ENCODE measurements at regions not wholly inside any gene's neighbourhood (a gene's known extent, or its start where the extent isn't known, plus 50 kb on each side); places are given as distances from the start of the nearest gene placed in this dataset.

DNA sequence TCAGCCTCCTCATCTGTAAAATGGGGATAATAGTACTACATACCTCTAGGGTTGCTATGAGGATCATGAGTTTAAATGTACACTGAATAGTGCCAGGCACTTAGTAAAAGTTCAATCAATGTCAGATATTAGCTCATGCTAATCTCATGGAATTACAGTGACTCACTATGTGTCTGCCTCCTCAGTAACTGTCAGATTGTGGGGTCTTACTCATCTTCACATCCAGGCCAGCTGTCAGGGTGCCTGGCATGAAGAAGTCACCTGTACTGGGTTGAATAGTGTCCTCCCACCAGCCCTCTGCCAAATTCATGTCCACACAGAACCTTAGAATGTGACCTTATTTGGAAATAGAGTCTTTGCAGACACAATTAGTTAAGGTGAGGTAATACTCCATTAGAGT, 54.3 kb upstream of the STIM2 start:
- H3K4me3 ChIP-seq (ENCODE audit: low read depth, low read length): no peak overlapping the region
- FAIRE-seq: peak; percentile 58
- no peaks in the 10 kb centered on the region for H3K27me3 ChIP-seq (ENCODE audit: control insufficient read depth, insufficient read depth, low read length)
- DNase-seq (ENCODE audit: low read depth): peak; percentile 72
- TF ChIP-seq, protein P1, sequence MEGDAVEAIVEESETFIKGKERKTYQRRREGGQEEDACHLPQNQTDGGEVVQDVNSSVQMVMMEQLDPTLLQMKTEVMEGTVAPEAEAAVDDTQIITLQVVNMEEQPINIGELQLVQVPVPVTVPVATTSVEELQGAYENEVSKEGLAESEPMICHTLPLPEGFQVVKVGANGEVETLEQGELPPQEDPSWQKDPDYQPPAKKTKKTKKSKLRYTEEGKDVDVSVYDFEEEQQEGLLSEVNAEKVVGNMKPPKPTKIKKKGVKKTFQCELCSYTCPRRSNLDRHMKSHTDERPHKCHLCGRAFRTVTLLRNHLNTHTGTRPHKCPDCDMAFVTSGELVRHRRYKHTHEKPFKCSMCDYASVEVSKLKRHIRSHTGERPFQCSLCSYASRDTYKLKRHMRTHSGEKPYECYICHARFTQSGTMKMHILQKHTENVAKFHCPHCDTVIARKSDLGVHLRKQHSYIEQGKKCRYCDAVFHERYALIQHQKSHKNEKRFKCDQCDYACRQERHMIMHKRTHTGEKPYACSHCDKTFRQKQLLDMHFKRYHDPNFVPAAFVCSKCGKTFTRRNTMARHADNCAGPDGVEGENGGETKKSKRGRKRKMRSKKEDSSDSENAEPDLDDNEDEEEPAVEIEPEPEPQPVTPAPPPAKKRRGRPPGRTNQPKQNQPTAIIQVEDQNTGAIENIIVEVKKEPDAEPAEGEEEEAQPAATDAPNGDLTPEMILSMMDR (IDR thresholded peaks at IDR 0.05; ENCODE audit: insufficient read depth, low read length, severe bottlenecking): no peak
- no peaks in the 10 kb centered on the region for H3K36me3 ChIP-seq (ENCODE audit: control insufficient read depth, insufficient read depth, low read length)

- H3K36me3 ChIP-seq (ENCODE audit: control insufficient read depth, insufficient read depth, low read length): no peaks in the 10 kb centered on the region
- DNase-seq (ENCODE audit: low read depth) (no peak), FAIRE-seq (no peak)
- H3K4me3 ChIP-seq (ENCODE audit: low read depth, low read length): no peak overlapping the region
- TF ChIP-seq, protein P1 (IDR thresholded peaks at IDR 0.05; ENCODE audit: insufficient read depth, low read length, severe bottlenecking): no peak
- H3K27me3 ChIP-seq (ENCODE audit: control insufficient read depth, insufficient read depth, low read length): no peaks in the 10 kb centered on the region
These were observed 53.3 kb upstream of the STIM2 start for GRCh38 chr4:26807330-26807729.

- DNase-seq (ENCODE audit: low read depth) (no peak), FAIRE-seq (no peak)
- TF ChIP-seq, protein P1 (IDR thresholded peaks at IDR 0.05; ENCODE audit: insufficient read depth, low read length, severe bottlenecking): no peak
- no peaks in the 10 kb centered on the region for H3K36me3 ChIP-seq (ENCODE audit: control insufficient read depth, insufficient read depth, low read length)
- H3K4me3 ChIP-seq (ENCODE audit: low read depth, low read length): no peak overlapping the region
- no peaks in the 10 kb centered on the region for H3K27me3 ChIP-seq (ENCODE audit: control insufficient read depth, insufficient read depth, low read length)
These were observed 50.8 kb upstream of the STIM2 start for GRCh38 chr4:26809811-26810210.
